Osteocyte (in vitro differentiated cells): ENCODE measurements at regions not wholly inside any gene's neighbourhood (a gene's known extent, or its start where the extent isn't known, plus 50 kb on each side); places are given as distances from the start of the nearest gene placed in this dataset.

Experiments used
- DNase-seq: peaks from one replicate; pipeline ENCODE4 v3.0.0; 2021; ENCODE audit warnings: mixed read lengths; ENCODE audit not compliant: unreplicated experiment; ENCODE audit errors: extremely low spot score
- H3K27ac Mint-ChIP-seq: one replicate; pipeline ENCODE4 v1.8.0; 2021; ENCODE audit warnings: mild to moderate bottlenecking, mixed read lengths; ENCODE audit not compliant: unreplicated experiment
- H3K27me3 Mint-ChIP-seq: one replicate; pipeline ENCODE4 v1.8.0; 2021; ENCODE audit warnings: mixed read lengths; ENCODE audit not compliant: unreplicated experiment
- H3K36me3 Mint-ChIP-seq: one replicate; pipeline ENCODE4 v1.8.0; 2021; ENCODE audit warnings: mixed read lengths; ENCODE audit not compliant: unreplicated experiment
- H3K4me1 Mint-ChIP-seq: one replicate; pipeline ENCODE4 v1.8.0; 2021; ENCODE audit warnings: mixed read lengths; ENCODE audit not compliant: unreplicated experiment
- H3K4me3 Mint-ChIP-seq: one replicate; pipeline ENCODE4 v1.8.0; 2021; ENCODE audit warnings: mild to moderate bottlenecking, moderate library complexity, mixed read lengths; ENCODE audit not compliant: unreplicated experiment
- H3K9me3 Mint-ChIP-seq: one replicate; pipeline ENCODE4 v1.8.0; 2021; ENCODE audit warnings: mixed read lengths; ENCODE audit not compliant: unreplicated experiment
- CTCF ChIP-seq: fragments of 200-600 bp; sonication (generic); IDR thresholded peaks from 2 replicates; pipeline ENCODE4 v1.5.0; 2021; ENCODE audit warnings: antibody characterized with exemption, mild to moderate bottlenecking, moderate library complexity

- peaks cover 48% of the 10 kb centered on the region for H3K9me3 Mint-ChIP-seq
- no peaks in the 10 kb centered on the region for H3K36me3 Mint-ChIP-seq
- TF ChIP-seq CTCF = no peak
- no peak overlapping the region for H3K27ac Mint-ChIP-seq
- H3K4me1 Mint-ChIP-seq = no peaks in the 10 kb centered on the region
- no peak overlapping the region for H3K4me3 Mint-ChIP-seq
- DNase-seq = no peak
- no peaks in the 10 kb centered on the region for H3K27me3 Mint-ChIP-seq
These were observed 184.1 kb upstream of the SHISA6 start for GRCh38 chr17:11056926-11057325.

DNA sequence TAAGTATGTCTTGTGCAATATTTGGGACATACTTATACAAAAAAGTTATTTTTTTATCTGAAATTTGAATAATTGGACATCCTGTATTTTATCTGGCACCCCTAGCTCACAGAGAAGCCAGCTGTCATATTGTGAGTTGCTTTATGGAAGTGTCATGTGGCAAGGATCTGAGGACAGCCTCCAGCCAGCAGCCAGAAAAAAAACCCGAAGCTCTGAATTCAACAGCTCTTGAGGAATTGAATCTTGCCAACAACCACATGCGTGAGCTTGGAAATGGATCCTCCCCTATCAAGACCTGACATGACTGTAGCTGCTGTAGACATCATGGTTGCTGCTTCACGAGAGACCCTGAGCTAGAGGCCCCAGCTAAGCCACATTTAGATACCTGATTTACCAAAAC lies 187.2 kb upstream of the SHISA6 start:
- Mint-ChIP-seq H3K27me3 (no peaks in the 10 kb centered on the region), H3K4me3 (no peak overlapping the region), H3K4me1 (no peaks in the 10 kb centered on the region), H3K9me3 (peaks cover 37% of the 10 kb centered on the region), H3K27ac (no peak overlapping the region), H3K36me3 (no peaks in the 10 kb centered on the region)
- TF ChIP-seq CTCF = no peak
- no peak for DNase-seq

DNA sequence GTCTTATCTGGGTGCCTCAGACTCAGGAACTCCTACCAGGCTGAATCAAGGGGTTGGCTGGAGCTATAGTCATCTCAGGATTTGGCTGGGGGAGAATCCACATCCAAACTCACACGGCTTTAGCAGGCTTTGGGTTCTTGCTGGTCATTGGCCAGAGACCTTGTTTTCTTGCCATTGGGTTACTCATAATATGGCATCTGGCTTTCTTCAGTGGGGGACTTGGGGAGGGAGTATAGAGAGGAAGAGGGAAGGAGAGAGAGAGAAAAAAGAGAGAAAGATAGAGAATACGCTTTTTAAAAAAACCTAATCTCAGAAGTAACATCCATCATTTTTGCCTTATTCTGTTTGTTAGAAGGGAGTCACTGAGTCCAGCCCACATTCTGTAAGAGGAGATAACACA lies 191.5 kb upstream of the SHISA6 start:
- DNase-seq = no peak
- Mint-ChIP-seq H3K9me3 (peaks cover 26% of the 10 kb centered on the region), H3K4me3 (no peak overlapping the region), H3K4me1 (no peaks in the 10 kb centered on the region), H3K27ac (no peak overlapping the region), H3K36me3 (no peaks in the 10 kb centered on the region), H3K27me3 (no peaks in the 10 kb centered on the region)
- no peak for TF ChIP-seq CTCF

DNA sequence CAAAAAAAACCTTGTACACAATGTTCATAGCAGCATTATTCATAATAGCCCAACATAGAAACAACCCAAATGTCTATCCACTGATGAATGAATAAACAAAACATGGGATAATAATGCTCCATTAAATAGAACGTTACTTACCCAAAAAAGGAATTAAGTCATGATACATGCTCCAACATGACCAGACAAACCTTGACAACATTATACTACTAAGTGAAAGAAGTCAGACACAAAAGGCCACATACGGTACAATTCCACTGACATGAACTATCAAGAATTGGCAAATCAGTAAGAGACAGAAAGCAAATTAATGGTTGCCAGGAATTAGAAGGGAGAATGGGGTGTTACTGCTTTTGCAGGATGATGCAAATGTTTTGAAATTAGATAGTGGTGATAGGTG lies 193.8 kb upstream of the SHISA6 start:
- no peak for DNase-seq
- Mint-ChIP-seq H3K27me3 (no peaks in the 10 kb centered on the region), H3K4me3 (no peak overlapping the region), H3K27ac (no peak overlapping the region), H3K4me1 (no peaks in the 10 kb centered on the region), H3K9me3 (peaks cover 30% of the 10 kb centered on the region), H3K36me3 (no peaks in the 10 kb centered on the region)
- no peak for TF ChIP-seq CTCF

DNA sequence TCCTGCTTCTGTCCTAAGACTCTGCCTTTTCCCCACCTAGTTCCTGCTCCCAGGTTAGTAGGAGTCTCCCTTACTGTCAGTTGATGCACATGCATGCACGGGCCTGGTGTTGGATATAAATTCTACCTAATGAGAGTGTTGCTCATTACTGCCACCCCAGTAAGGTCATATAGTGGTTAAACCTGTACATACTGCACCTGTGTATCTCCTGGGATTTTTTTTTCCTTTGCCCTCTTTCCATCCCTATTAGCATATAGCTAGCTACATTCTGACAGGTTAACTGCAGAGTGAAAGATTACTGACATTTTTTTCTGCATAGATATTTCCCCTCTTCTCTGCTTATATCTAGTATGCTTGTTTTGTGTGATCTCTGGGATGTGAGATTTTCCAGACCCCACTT lies 201.5 kb upstream of the PIRT start:
- H3K4me3 Mint-ChIP-seq = no peak overlapping the region

More for the DNA sequence above, 201.5 kb upstream of the PIRT start:
- DNase-seq = no peak
- Mint-ChIP-seq H3K27ac (no peak overlapping the region), H3K36me3 (no peaks in the 10 kb centered on the region), H3K9me3 (peaks cover 55% of the 10 kb centered on the region), H3K27me3 (no peaks in the 10 kb centered on the region), H3K4me1 (no peaks in the 10 kb centered on the region)
- no peak for TF ChIP-seq CTCF
